K562 (cell line): ENCODE measurements at regions not wholly inside any gene's neighbourhood (a gene's known extent, or its start where the extent isn't known, plus 50 kb on each side); places are given as distances from the start of the nearest gene placed in this dataset.

Experiments
- ATAC-seq: fragments of 200-7000 bp; cut with Tn5 transposase; 3 replicates; pipeline ENCODE4 v1.9.1; 2020; ENCODE audit warnings: moderate library complexity
- BruUV-seq: library from RNA; stranded (reverse); fragments of 400-500 nt; replicated peaks from 2 replicates; lab custom pipeline; 2021; lab: Mats Ljungman, UMichigan
- CTCF ChIA-PET: fragments of 300-600 bp; formaldehyde crosslinking; extraction: SDS; loops from one replicate; lab custom pipeline; 2021; ENCODE audit warnings: low intra/inter-chr PET ratio; lab: Yijun Ruan, JAX
- POLR2A ChIA-PET: fragments of 300-600, 350-650 bp; sonication (Branson Sonifier 250); formaldehyde crosslinking; extraction: SDS; loops from one replicate; lab custom pipeline; 2021; ENCODE audit warnings: antibody characterized with exemption, inconsistent platforms; lab: Yijun Ruan, JAX
- DNase-seq, 4 experiments: peaks; one replicate each; pipeline versions ENCODE4 v3.0.0 to v3.0.0-alpha.2; 2011 to 2018; ENCODE audit warnings: low spot score in 3 of 4, mixed read lengths in 3 of 4; ENCODE audit errors: extremely low read depth in 1 of 4
- FAIRE-seq: peaks from 2 replicates; lab custom pipeline; 2011; peaks lifted over from hg19 to GRCh38; lab: Jason Lieb, UNC
- H2AFZ ChIP-seq: 2 replicates; pipeline ENCODE4 v1.6.0; 2011; ENCODE audit warnings: low read depth, low read length, control low read depth, inconsistent platforms
- H3K27ac ChIP-seq: fragments of 200-600 bp; 3 replicates; pipeline ENCODE4 v1.8.0; 2011; ENCODE audit warnings: low read depth, mild to moderate bottlenecking, control low read depth, inconsistent platforms, low read length, moderate library complexity, mixed read lengths; ENCODE audit errors: extremely low read depth
- H3K27me3 ChIP-seq, 2 experiments: fragments of 300-600 bp in 1 of 2; 2 replicates in 1 of 2; 3 replicates in 1 of 2; pipeline versions ENCODE4 v1.6.0 to v1.8.0; 2011; ENCODE audit warnings: inconsistent platforms in 2 of 2, low read length in 2 of 2, mild to moderate bottlenecking in 1 of 2, mixed read lengths in 1 of 2, moderate library complexity in 1 of 2; ENCODE audit not compliant: control insufficient read depth in 2 of 2, insufficient read depth in 2 of 2
- H3K36me3 ChIP-seq: fragments of 300-600 bp; 3 replicates; pipeline ENCODE4 v1.8.0; 2011; ENCODE audit warnings: mild to moderate bottlenecking, low read length, inconsistent platforms; ENCODE audit not compliant: control insufficient read depth, insufficient read depth
- H3K4me1 ChIP-seq, 2 experiments: fragments of 200-600 bp in 1 of 2; replicated peaks in 1 of 2; 2 replicates in 1 of 2; 3 replicates in 1 of 2; pipeline versions ENCODE4 v1.5.1 to v1.8.0; 2011; ENCODE audit warnings: inconsistent platforms in 2 of 2, low read length in 2 of 2, mild to moderate bottlenecking in 1 of 2, mixed read lengths in 1 of 2, moderate library complexity in 1 of 2; ENCODE audit not compliant: control insufficient read depth in 2 of 2, insufficient read depth in 2 of 2
- H3K4me2 ChIP-seq: 2 replicates; pipeline ENCODE4 v1.6.1; 2011; ENCODE audit warnings: low read length, control low read depth, inconsistent platforms, mixed read lengths; ENCODE audit not compliant: insufficient read depth
- H3K4me3 ChIP-seq: fragments of 200-600 bp; sonication (generic), shearing (Covaris generic); 2 replicates; pipeline ENCODE4 v1.5.1; 2016; ENCODE audit warnings: control low read depth, inconsistent platforms
- H3K79me2 ChIP-seq: fragments of 200-600 bp; 3 replicates; pipeline ENCODE4 v1.8.0; 2011; ENCODE audit warnings: low read length, inconsistent platforms; ENCODE audit not compliant: control insufficient read depth, insufficient read depth
- H3K9ac ChIP-seq, 2 experiments: 2 replicates each; pipeline versions ENCODE4 v1.6.0 to v1.6.1; 2011; ENCODE audit warnings: low read depth in 2 of 2, low read length in 2 of 2, control low read depth in 1 of 2, inconsistent platforms in 1 of 2, mild to moderate bottlenecking in 1 of 2, mixed read lengths in 1 of 2; ENCODE audit not compliant: insufficient read depth in 1 of 2
- H3K9me1 ChIP-seq: one replicate; pipeline ENCODE4 v1.6.0; 2011; ENCODE audit warnings: inconsistent platforms, mild to moderate bottlenecking, low read length, moderate library complexity; ENCODE audit not compliant: control insufficient read depth, insufficient read depth
- H3K9me3 ChIP-seq: replicated peaks from 2 replicates; pipeline ENCODE4 v1.5.1; 2011; ENCODE audit warnings: low read depth, low read length, inconsistent platforms; ENCODE audit not compliant: control insufficient read depth, insufficient read depth
- H4K20me1 ChIP-seq: replicated peaks from 2 replicates; pipeline ENCODE4 v1.6.1; 2011; ENCODE audit warnings: low read length, inconsistent platforms, mixed read lengths; ENCODE audit not compliant: control insufficient read depth, insufficient read depth
- ATF1 ChIP-seq, 2 experiments: fragments of 450-650 bp in 1 of 2; IDR thresholded peaks; 2 replicates each; pipeline ENCODE4 v1.6.1; 2016; ENCODE audit warnings: missing compliant biosample characterization in 1 of 2, missing genetic modification characterization in 1 of 2
- CBFA2T3 ChIP-seq: fragments of 450-650 bp; IDR thresholded peaks from 2 replicates; pipeline ENCODE4 v1.6.1; 2017
- LEF1 ChIP-seq: fragments of 450-650 bp; IDR thresholded peaks from 2 replicates; pipeline ENCODE4 v1.6.1; 2016; ENCODE audit warnings: mild to moderate bottlenecking
- MEF2A ChIP-seq: IDR thresholded peaks from 2 replicates; pipeline ENCODE4 v1.6.1; 2011; ENCODE audit warnings: low read depth, mild to moderate bottlenecking, low read length, moderate library complexity; ENCODE audit not compliant: control insufficient read depth
- POLR2AphosphoS2 ChIP-seq: IDR thresholded peaks from 2 replicates; pipeline ENCODE4 v1.6.1; 2012; ENCODE audit warnings: low read length, improper control_type of control experiment
- REST ChIP-seq, 2 experiments: fragments of 450-650 bp; formaldehyde crosslinking in 1 of 2; IDR thresholded peaks; 2 replicates each; pipeline versions ENCODE4 v1.4.0 to v1.6.1; 2014 to 2020; ENCODE audit warnings: mild to moderate bottlenecking in 2 of 2, borderline replicate concordance in 1 of 2, low read depth in 1 of 2
- SMAD3 ChIP-seq: fragments of 450-650 bp; formaldehyde crosslinking; conservative IDR thresholded peaks from 2 replicates; pipeline ENCODE4 v1.4.0; 2020; ENCODE audit warnings: mild to moderate bottlenecking
- TSC22D4 ChIP-seq: fragments of 450-650 bp; IDR thresholded peaks from 2 replicates; pipeline ENCODE4 v1.6.1; 2016; ENCODE audit warnings: missing genetic modification characterization, missing biosample characterization, control low read depth
- ZFP1 ChIP-seq: fragments of 450-650 bp; formaldehyde crosslinking; IDR thresholded peaks from 2 replicates; pipeline ENCODE4 v1.4.0; 2020; ENCODE audit warnings: mild to moderate bottlenecking, mixed read lengths
- WGBS: fragments of 100-300 bp; shearing (Covaris generic); methylation state at CpG from one replicate; pipeline ENCODE4 v1.1.6; 2016; ENCODE audit warnings: low coverage, mixed read lengths; ENCODE audit not compliant: insufficient coverage; ENCODE audit errors: missing lambda C conversion rate; 5-methylcytosine and 5-hydroxymethylcytosine counted together
- in situ Hi-C: fragments of 300-500 bp; cut with MboI; formaldehyde crosslinking; loops from 4 replicates; pipeline ENCODE4 v1.15.0; 2018; ENCODE audit warnings: inconsistent platforms, mixed read lengths
- intact Hi-C: fragments of 100-400 bp; cut with micrococcal nuclease; formaldehyde crosslinking; loops from 2 replicates; pipeline ENCODE4 v1.14.2; 2022

- Histone ChIP-seq H3K4me2 (no peak overlapping the region), H3K4me1 (no peaks in the 10 kb centered on the region), H3K27ac (no peak overlapping the region), H3K4me3 (no peak overlapping the region), H3K9me3 (no peaks in the 10 kb centered on the region), H3K36me3 (no peaks in the 10 kb centered on the region), H3K9ac (no peak overlapping the region), H4K20me1 (no peaks in the 10 kb centered on the region), H3K9me1 (no peaks in the 10 kb centered on the region), H3K79me2 (no peaks in the 10 kb centered on the region), H3K27me3 (no peaks in the 10 kb centered on the region), H2AFZ (no peak overlapping the region)
- in situ Hi-C loops, result no loop called here
- 0% methylated on average over 1 of the region's 1 CpG for WGBS
- POLR2A ChIA-PET, result no interaction called here
- intact Hi-C loops, result no loop called here
- ATAC-seq (no peak), FAIRE-seq (no peak), DNase-seq (no peak)
- BruUV-seq, result no TSS peak
- CTCF ChIA-PET, result no interaction called here
- no peak for TF ChIP-seq REST (IDR thresholded peaks at IDR 0.05; ENCODE audit: borderline replicate concordance)
- TF ChIP-seq REST (CRISPR knock-in tag; IDR thresholded peaks at IDR 0.05; ENCODE audit: low read depth), result no peak
- no peak for TF ChIP-seq ZFP1
- no peak for TF ChIP-seq POLR2AphosphoS2
- no peak for TF ChIP-seq SMAD3
- no peak for TF ChIP-seq CBFA2T3
- no peak for TF ChIP-seq ATF1 (CRISPR knock-in tag; IDR thresholded peaks at IDR 0.05)
- TF ChIP-seq ATF1 (tag; IDR thresholded peaks at IDR 0.05), result no peak
- no peak for TF ChIP-seq TSC22D4
- no peak for TF ChIP-seq LEF1
- TF ChIP-seq MEF2A, result no peak
Measured at GRCh38 chr2:51994123-51994763, 962.3 kb upstream of the NRXN1 start.
